Hippocampal formation (tissue), 2 donors: ENCODE measurements at regions not wholly inside any gene's neighbourhood (a gene's known extent, or its start where the extent isn't known, plus 50 kb on each side); places are given as distances from the start of the nearest gene placed in this dataset.
"Not testable (repeated sequence)": the region's sequence is repeated elsewhere in the genome, so short reads cannot be mapped to it uniquely, and the experiment has no call there.

Experiments used
- DNase-seq, 2 donors: peaks; one replicate each; lab custom pipeline; 2025; lab: John Stamatoyannopoulos, UW

DNA sequence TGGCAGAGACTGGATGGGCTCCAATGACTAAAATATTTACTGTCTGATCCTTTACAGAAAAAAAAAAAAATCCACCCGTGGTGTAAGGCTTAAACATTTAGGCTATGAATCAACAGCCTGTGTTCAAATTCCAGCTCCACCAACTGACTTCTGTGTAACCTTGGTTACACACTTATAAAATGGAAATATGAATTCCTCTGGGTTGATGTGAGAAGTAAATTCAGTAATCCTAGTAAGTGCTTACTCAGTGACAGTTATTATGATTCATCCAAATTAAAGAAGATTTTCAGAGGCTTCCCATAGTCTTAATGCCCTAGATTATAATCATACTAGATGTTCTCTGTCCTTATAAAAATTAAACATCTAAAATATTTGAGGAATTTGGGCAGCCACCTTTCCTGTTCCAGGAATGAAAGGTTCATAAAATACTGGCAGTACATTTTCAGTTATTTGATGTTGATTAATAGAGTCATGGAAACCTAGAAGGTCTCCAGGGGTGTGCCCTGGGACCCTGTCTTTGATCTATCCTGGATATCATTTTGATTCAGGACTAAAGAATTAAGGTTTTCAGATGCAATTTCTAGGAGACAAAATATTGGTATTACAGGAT, 180.3 kb upstream of the ZNF217 start:
- no peak for DNase-seq

DNA sequence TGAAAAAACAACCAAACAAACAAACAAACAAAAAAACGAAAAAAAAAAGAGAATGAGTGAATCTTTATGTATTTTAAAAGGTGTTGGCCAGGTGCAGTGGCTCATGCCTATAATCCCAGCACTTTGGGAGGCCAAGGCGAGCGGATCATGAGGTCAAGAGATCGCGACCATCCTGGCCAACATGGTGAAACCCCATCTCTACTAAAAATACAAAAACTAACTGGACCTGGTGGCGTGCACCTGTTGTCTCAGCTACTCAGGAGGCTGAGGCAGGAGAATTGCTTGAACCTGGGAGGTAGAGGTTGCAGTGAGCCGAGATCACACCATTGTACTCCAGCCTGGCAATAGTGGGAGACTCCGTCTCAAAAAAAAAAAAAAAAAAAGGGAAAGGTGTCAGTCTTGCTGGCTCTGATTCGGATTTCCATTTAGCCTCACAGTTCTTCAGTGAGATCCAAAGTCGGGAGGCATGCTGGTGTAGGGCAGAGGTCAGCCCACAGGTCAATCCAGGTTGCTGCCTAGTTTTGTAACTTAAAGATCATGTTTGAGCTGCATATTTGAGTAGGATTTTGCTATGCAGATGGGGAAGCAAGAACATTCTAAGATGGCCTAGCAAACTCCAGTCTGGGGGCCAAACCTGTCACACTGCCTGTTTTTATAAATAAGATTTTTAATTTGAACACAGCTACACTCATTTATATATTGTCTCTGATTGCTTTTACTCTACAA, 179.6 kb upstream of the ZNF217 start:
- not testable (repeated sequence) for DNase-seq

GRCh38 chr20:53769041-53769440, 175.4 kb upstream of the ZNF217 start:
- DNase-seq = no peak

DNA sequence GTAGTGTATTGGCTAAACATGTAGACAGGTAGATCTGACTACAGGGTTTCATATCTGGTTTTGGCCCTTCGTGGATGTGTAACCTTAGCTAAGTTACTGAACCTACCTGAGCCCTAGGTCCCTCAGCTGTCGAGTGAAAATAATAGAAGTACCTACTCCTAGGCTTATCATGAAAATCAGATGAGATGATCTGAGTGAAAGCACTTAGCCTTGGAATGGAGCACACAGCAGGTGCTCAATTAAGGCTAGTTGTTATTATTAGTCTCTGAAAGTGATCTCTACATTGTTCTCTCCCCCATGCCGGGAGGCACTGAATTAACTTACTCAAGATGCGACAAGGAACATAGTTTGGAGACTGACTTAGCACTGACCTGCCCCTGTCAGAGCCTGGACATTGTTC, 174.7 kb upstream of the ZNF217 start:
- DNase-seq = no peak

- no peak for DNase-seq
These were observed 173.7 kb upstream of the ZNF217 start for GRCh38 chr20:53767206-53767930.

DNA sequence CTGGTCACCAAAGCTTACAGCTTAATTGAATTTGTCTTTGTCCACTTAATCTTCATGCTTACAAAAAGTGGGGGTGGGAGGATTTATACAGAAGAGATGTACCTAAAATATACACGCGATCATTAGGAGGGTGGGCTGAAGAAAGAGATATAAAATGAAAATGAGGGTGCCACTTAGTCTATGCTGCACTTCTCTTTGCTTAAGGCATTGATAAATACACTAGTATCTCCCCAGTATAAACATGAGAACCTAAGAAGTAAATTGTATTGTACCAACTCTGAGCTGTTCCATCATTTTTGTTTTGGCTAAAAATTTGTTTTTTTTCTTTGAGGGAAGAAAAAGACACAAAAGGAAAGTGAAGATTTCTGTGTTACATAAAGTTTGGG, 170.8 kb upstream of the ZNF217 start:
- no peak for DNase-seq

- DNase-seq = no peak
These were observed 170.2 kb upstream of the ZNF217 start for GRCh38 chr20:53763707-53764414.

- DNase-seq = not testable (repeated sequence)
These were observed 168.8 kb upstream of the ZNF217 start for GRCh38 chr20:53762423-53762798.

DNA sequence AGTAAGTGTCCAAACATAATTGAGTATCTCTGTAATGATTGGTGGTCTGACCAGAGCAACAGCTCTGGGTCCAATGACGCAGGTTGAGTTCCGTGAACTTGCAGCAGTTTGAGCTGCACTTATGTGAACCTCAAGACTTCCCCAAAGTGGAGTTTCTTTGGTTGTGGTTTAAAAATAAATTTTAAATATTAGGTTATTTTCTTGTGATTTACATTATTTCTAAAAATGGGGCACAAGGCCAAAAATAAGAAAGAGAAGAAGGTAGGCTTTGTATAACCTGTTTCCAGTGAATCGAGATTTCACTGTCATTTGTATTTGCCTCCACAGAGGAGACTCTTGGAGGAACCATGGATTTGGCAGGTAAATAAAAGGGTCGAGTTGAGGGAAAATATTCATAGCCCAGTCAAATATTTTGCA, 166.4 kb upstream of the ZNF217 start:
- no peak for DNase-seq

GRCh38 chr20:53757472-53757913, 163.9 kb upstream of the ZNF217 start:
- DNase-seq = peak in 1 of 2 donors; percentile 39

DNA sequence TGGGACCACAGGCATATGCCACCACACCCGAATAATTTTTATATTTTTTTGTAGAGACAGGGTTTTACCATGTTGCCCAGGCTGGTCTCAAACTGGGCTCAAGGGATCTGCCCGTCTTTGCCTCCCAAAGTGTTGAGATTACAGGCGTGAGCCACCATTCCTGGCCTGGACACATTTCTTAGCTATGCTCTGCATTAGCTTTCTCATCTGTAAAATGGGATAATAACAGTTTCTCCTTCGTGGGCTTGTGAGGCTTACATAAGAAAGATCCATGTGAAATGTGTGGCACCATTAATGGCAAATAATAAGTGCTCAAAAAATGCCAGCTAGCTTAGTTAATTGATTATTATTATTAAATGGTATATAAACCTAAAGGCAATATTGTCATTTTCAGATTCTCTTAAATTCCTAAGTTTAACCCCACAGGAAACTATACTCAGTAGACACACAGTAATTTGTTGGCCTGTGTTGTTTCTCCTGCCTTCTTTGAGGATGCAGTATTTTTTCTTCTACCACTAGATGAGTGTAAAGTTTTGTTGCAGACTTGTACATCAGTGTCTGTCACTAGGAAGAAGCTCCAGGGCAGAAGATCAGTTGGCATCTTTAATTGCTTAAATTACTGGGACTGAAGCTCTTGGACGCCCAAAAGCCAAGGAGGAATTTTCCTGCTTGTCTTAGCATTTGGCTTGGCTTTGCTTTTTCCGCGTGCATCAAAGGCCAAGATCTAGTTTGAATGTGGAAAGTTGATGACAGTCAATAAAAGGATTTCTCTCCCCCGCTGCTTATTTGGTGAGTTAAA, 162.3 kb upstream of the ZNF217 start:
- DNase-seq = no peak

- DNase-seq = no peak
These were observed 160.3 kb upstream of the ZNF217 start for GRCh38 chr20:53753880-53754459.

- DNase-seq = no peak
These were observed 159.6 kb upstream of the ZNF217 start for GRCh38 chr20:53752971-53753879.

DNA sequence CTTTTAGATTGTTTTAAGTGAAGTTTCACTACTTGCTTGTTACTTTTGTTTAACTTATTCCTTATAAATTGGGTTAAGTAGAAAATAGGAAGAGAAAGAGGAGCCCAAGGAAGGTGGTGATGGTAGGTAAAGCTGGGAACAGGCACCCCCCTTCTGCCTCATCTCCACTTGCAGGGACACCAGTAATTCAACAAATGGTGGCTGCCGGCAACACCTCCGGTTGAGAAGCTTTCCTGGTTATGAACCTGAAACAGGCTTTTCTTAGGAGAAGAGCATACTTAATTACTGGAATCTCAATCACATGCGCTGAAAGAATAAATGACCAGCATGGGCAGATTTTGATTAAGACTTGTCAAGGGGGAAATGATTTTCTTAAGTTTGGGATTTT, 158.9 kb upstream of the ZNF217 start:
- no peak for DNase-seq

DNA sequence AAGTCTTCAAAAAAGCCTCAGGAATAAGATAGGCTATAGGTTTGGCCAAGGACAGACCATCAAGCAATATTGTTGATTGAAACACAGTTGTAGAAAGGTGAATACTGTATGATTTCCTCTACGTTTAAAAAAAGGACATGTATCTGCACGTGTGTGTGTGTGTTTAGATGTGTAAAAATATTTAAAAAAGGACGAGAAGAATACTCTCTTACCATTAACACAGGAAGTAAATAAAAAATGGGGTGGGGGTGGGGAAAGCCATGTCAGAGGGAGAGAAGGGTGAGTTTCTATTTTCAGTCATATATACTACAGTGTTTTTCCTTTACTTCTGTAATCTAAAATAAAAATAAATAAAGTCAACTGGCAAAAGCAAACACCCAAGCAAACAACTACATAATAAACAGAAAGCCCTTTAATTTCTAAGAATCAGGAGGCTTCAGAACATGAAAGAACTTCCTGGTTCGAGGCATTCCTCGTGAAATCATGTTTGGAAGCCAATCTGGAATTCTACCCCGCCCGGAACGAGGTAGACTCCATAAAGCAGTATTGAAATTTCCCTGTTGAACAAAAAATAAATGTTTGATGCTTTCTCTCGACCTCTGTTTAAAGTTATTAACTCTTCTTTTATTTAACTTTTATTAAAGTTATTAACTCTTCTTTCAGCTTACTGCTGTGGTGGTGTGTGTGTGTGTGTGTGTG, 158.1 kb upstream of the ZNF217 start:
- DNase-seq = no peak

DNA sequence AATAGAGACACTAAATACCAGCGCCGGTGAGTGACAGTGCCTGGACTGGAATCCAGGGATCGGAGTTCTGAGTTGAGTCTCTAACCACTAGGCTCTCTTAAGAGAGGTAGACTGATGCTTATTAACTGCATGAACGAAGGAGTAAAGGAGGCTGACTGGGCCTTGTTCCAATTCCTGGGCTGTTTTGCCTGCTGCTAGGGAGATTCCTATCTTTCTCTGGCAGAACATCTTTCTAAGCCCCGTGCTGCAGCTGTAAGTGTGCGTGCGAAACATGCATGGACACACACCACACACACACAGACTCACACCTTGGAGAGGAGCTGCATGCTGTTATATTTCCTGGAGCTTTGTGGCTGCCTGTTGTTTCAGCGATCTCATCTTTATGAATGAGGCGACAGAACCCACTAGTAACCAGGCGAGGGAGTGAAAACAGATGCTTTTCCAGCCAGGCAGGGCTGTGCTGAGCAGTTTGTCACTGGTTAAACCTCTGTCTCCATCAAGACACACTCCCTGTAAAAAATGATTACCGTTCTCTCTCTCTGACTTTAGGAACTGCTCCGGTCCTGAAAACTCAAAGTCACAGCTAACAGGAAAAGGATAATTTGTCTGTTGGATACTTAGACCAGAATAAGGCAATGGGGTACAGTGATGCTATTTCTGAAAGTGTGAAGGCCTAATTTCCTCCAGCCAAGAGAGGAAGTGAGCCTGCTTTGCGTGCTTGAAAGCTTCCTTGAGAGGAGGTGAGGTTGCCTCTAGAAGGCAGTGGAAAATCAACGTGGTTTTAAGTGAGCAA, 157.4 kb upstream of the ZNF217 start:
- no peak for DNase-seq

- no peak for DNase-seq
These were observed 155.9 kb upstream of the ZNF217 start for GRCh38 chr20:53749499-53749898.

DNA sequence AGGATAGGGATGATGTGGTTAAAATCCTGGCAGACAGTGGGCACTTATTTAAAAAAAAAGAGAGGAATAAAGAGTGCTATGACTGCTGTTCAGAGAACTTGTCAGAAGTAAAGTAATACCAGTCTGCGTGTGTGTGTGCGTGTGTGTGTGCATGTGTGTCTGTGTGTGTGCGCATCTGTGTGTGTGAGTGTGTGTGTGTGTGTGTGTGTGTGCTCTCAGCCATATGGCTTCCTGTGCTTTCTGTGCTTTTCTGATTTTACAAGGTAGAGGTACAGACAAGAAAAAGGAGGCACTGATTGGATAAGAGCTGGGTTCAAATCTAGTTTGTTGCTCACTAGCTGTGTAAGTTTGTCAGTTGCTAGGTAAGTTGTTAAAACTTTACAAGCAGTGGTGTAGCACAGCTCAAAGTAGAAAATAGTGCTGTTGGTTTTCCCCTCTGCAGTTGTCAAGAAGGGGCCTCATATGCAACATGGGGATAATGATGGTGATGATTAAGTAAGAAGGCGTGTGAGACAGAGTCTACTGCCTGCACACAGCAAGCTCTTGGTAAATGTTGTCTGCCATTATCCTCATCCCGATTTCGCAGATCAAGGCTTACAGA, 155.3 kb upstream of the ZNF217 start:
- no peak for DNase-seq
